ENCODE measurements at regions not wholly inside any gene's neighbourhood (a gene's known extent, or its start where the extent isn't known, plus 50 kb on each side); places are given as distances from the start of the nearest gene placed in this dataset.
"Not testable (repeated sequence)": the region's sequence is repeated elsewhere in the genome, so short reads cannot be mapped to it uniquely, and the experiment has no call there.

DNA sequence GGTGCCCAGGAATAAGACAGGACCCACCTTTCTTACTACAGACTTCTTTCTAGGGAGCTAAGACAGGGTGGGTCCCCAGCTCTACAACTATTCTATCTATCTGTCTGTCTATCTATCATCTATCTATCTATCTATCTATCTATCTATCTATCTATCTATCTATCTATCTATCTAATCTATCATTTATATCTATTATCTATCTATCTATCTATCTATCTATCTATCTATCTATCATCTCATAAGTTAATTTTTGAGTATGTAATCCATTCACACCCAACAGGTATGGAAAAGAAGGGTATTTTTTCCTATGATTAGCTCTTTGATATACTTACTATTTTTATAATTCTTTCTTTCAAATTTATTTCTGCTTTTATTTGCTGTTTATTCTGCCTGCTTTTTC is 55.9 kb downstream of the BAMBI start:
- DNase-seq = no peak

- DNase-seq = no peak
These were observed 56.3 kb downstream of the BAMBI start for GRCh38 chr10:28733647-28734046.

DNA sequence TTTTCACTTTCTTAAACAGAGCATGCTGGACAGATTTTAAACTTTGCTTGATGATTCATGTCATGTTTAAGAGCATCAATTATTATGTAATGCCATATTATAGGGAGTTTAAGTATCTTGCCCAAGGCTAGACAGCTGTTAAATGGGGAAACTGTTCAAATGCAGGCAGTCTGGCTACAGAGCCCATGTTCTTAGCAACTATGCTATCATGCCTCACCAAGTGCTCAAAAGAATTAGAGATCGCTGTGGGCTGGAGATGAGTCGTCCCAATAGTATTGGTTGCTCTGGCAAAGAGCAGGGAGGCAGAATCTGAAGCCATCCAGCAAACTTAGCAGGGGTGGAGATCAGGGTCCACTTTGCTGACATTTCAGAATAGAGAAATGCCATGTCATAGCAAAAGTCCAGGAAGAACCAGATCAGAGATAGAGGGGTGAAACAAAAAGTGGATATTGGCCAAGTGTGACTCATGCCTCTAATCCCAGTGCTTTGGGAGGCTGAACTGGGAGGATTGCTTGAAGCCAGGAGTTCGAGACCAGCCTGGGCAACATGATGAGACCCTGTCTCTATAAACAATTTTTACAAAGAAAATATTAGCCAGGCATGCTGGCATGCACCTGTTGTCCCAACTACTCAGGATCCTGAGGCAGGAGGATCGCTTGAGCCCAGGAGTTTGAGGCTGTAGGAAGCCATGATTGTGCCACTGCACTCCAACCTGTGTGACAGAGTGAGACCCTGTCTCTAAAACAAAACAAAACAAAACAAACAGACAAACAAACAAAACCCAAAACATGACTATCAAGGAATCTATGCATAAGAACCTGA is 57.8 kb downstream of the BAMBI start:
- peak; percentile 84 for DNase-seq

GRCh38 chr10:28737096-28737495 is 59.8 kb downstream of the BAMBI start:
- no peak for DNase-seq

DNA sequence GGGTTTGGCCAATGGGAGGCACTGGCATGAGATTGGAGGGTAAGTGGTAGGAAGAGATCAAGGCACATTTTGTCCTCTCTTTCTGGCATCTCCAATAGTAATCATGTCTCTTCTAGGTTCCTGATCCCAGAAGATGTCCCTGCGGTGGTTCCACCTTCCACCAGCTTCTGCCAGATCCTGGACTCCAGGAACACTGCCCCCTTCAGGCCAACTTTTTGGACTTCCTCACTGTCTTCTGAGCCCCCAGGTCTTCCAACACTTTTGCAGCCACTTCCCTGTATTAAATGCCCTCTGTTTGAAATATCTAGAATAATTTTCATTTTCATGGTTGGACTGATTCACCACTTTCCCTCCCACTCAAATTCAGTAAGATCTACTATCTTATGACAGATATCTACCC is 60.9 kb downstream of the BAMBI start:
- no peak for DNase-seq

GRCh38 chr10:28743576-28743975 is 66.3 kb downstream of the BAMBI start:
- DNase-seq = no peak

- peak; percentile 37 for DNase-seq
These were observed 66.9 kb downstream of the BAMBI start for GRCh38 chr10:28744069-28744768.

DNA sequence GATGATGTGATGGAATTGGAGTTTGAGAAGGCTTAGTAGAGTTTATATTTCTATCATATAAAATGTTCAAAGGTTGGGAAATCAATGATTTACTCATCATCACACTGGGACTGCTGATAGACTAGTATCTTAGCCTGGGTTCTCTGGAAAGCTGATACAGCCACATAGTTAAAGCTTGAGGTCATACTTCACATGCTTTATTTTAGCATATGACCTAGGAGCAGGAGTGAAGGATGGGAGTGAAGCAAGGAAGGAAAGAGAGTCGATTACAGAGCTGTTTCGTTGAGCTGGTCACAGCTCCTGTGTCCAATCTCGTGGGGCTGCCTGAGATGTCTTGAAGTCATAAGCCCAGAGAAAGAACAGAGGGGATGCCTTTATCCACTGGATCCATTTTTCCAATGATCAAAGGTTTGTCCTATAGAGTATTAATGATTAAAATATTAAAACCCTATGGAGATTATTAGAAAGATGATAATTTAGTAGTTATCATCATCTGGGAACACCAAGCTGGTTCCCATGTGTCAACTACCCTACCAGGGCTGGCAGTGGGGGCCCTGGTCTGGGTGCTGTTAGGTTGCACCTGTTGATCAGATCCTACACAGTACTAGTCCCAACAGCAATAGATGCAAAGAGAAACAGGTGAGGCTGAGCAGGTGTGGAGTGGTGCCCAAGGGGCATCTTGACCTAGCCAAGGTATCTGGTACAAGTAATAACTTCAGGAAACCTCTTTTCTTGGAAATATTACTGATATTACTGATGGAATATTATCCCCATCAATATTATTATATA is 77.8 kb downstream of the BAMBI start:
- no peak for DNase-seq

DNA sequence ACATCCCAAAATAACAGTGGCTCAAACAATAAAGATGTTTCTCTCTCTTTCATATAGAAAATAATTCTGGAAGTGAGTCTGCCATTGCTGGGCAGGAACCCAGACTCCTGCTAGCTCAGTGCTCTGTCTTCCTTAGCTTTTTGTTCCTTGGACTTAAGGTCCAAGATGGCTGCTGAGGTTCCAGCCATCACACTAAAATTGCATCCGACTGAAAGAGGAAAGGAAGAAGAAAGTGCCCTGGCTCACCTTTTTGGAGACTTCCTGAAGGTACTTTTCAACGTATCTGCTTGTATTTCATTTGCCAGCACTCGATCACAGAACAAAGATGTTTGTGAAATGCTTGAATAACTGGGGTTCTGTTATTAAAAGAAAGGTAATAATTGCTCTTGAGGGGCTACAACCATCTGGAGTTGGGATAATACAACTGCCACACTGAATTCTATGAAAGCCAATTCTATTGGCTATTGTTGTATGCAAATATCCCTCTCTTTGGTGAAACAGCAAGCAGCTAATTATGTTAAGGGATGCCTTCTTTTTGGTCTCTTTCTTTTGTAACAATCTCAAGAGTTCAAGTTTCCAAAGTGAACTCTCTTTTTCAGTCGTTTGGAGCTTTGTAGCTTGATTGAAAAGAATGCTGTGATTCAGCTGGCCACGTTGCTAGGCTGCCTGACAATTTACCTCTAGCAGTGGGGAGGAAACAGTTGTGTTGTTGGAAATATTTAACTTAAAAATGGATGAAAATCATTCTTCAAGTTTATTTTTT is 83.9 kb downstream of the BAMBI start:
- DNase-seq = no peak

DNA sequence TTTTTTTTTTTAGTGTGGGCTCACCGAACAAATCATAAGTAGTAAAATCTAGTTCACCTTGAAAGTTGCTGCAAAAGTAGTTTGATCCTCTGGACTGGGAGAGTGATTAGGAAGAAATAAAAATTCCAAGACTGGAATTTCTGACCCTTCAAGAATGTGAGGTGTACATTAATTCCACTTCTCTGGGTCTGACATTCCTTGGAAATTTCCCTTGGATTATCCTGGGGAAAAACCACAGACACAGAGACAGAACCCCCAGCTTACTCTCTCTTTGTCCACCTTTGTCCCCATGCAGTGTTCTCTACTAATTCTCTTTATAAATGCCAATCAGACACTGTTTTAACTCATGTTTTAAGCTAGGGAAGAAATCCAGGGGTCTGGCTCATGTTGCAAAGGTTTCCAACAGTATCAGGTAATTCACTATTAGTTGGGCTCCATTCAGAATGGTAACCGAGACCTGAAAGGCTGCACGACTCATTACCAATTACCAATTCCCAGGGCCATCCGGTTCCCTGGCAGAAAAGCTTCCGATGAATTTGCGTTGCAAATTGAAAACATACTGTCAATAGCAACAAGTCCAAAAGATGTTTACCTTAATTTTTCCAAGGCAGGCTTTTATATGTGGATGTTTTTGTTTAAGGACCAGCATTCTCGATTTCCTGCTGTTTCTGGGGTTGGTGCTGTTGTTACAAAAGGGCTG is 86.3 kb downstream of the BAMBI start:
- no peak for DNase-seq

GRCh38 chr10:28765641-28766040 is 88.3 kb downstream of the BAMBI start:
- DNase-seq = no peak

DNA sequence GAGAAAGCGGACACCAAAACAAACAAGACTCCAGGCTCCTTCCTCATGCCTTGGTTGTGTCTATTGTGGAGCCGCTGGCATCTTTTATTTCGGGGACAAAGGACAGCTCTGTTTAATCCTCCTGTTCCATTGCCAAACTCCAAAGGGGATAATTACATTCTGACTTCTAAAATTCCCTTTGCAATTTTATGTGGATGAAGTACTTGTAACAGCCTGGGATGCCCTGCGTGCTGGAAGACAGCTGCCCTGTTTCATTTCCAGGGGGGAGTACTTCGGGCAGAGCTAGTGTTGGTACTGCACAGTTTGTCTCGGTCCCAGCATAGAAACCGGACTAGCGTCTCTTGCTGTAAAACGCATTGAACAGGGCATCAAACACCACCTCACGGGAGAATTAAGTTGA is 90.9 kb downstream of the BAMBI start:
- no peak for DNase-seq

DNA sequence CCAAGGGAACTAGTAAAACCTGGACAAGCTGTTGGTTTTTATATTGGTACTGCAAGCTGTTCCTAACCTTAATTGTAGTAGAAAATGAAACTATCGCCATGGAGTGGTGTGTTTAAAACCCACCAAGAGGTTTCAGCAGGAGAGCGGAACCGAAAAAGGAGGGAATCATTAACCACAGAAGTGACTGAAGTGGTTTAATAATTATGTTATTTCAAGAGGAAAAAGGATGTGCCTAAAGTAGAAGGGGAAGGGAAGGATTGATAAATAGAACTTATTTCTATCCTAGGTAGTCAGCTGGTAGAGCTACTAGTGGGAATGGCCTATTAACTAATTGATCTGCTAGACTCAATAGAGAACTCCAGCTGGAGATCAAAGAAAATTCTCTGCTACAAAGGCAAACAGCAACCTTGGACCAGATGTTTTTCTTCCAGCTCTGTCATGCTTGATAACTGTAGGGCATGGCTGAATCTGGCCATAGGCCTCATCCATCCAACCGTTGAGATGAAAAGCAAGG is 91.8 kb downstream of the BAMBI start:
- DNase-seq = peak; percentile 81

GRCh38 chr10:28771580-28772090 is 94.3 kb downstream of the BAMBI start:
- not testable (repeated sequence) for DNase-seq

DNA sequence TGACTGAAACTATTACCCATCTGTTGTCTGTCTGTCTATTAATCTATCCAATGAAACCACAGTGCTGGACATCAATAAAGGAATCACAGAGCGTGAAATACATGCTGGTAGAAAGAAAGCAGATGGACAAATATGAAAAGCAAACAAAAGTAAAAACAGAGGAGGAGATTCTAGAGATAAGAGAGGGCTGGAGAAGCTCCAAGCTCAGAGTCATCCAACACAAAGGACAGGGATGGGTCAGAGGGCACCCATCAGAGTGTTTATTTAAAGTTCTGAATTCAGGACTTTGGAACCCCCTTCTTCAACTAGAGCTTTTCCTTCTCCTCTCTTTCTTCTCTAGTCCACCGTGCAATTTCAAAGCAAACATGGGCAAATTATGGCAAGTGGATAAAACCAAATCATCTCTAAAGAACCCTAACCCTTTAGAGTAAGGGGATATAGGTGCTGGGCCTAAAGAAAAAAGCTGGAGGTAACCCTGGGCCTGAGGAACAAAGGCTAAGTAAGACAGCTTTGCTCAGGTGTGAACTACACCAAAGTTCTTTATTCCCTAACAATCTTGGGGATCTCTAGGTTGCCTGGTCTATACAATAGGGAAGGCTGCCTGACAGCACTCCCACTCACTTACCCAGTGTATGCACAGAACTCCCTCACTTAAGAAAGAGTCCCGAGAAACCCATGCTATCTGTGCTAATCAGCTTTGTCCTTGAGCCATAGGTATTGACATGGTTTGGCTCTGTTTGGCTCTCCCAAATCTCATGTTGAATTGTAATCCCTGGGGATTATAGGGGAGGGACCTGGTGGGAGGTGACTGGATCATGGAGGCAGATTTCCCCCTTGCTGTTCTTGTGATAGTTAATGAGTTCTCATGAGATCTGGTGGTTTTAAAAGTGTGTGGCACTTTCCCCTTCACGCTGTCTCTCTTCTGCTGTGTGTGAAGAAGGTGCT is 97.0 kb downstream of the BAMBI start:
- DNase-seq = no peak

DNA sequence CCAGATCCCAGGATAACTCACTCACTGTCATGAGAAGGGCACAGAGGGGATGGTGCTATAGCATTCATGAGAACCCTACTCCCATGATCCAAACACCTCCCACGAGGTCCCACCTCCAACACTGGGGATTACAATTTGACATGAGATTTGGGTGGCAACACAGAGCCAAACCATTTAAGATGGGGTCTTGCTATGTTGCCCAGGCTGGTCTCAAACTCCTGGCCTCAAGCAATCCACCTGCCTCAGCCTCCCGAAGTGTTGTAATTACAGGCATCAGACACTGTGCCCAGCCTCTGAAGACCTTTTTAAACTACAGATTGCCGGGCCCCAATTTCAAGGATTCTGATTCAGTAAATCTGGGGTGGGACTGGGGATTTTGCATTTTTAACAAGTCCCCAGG is 98.5 kb downstream of the BAMBI start:
- DNase-seq = no peak

GRCh38 chr10:28776519-28776918 is 99.2 kb downstream of the BAMBI start:
- DNase-seq = no peak

DNA sequence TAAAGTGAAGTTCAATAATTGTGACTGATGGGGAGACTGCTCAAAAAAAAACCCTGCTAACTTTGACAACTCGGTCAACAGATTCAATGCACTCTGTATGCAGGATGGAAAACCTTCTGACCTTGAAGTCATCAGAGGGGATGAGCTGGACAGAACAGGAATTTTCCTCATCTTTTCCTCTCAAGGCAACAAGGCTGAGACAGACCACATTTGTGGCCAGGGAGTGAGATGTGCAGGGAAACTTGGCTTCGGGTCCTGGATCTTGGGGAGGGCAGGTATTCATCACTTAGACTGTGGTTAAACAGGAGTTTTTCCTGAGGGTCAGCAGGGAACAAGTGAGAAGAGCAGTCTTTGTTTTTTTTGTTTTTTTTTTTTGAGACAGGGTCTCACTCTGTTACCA is 100.6 kb downstream of the BAMBI start:
- DNase-seq = no peak

DNA sequence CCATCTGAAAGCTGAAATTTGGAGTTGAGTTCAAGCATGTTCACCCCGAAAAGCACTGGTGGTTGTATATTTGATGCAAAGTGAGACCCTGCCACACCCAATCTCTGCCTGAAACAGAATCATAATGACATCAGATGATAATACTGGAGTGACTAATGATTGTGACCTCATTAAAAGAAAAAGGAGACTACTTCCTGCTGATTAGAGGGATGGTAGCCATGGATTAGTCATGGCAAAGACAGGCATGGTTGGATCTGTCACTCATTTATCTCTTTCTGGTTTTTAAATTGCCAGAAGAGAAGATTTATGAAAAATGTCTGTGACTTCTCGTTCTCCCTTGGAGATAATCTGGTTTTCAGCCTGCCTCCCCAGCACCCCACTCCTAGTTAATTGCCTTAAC is 101.2 kb downstream of the BAMBI start:
- no peak for DNase-seq

DNA sequence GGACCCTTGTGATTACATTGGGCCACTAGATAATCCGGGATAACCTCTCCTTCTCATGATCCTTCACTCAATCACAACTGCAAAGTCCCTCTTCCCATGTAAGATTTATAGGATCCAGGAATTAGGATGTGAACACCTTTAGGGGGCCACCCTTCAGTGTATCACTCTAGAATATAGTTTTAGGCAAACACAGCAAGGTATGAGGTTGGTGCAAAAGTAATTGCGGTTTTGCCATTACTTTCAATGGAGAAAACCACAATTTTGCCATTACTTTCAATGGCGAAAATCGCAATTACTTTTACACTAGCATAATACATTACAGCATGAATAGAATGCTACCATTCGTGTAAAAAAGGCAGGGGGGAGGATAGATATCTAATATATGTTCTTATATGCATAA is 104.0 kb downstream of the BAMBI start:
- DNase-seq = no peak

- no peak for DNase-seq
These were observed 105.8 kb downstream of the BAMBI start for GRCh38 chr10:28783087-28783486.

Measured in MV-4-11 (cell line).